Muscle layer of colon (tissue), 2 donors: ENCODE measurements at regions not wholly inside any gene's neighbourhood (a gene's known extent, or its start where the extent isn't known, plus 50 kb on each side); places are given as distances from the start of the nearest gene placed in this dataset.

Source experiments
- H3K27ac ChIP-seq: one replicate; pipeline ENCODE4 v1.7.0; 2013; ENCODE audit warnings: low read depth, mild to moderate bottlenecking, low read length, moderate library complexity
- H3K27me3 ChIP-seq, 2 donors: one replicate each; pipeline ENCODE4 v1.7.0; 2013; ENCODE audit warnings: low read length in 2 of 2, mild to moderate bottlenecking in 2 of 2; ENCODE audit not compliant: insufficient read depth in 2 of 2, control insufficient read depth in 1 of 2
- H3K36me3 ChIP-seq: one replicate; pipeline ENCODE4 v1.7.0; 2013; ENCODE audit warnings: mild to moderate bottlenecking, low read length; ENCODE audit not compliant: insufficient read depth
- H3K4me1 ChIP-seq: one replicate; pipeline ENCODE4 v1.7.0; 2013; ENCODE audit warnings: mild to moderate bottlenecking, low read length; ENCODE audit not compliant: insufficient read depth
- H3K4me3 ChIP-seq, 2 donors: one replicate each; pipeline ENCODE4 v1.7.0; 2013; ENCODE audit warnings: low read length in 2 of 2, low read depth in 1 of 2, mild to moderate bottlenecking in 1 of 2, moderate library complexity in 1 of 2
- H3K9ac ChIP-seq: one replicate; pipeline ENCODE4 v1.7.0; 2013; ENCODE audit warnings: low read length
- H3K9me3 ChIP-seq: one replicate; pipeline ENCODE4 v1.7.0; 2013; ENCODE audit warnings: mild to moderate bottlenecking, low read length
- donor health status: abdominal sarcoma.
- donor health status: Adenocarcinoma of cecum.

- Histone ChIP-seq H3K4me1 (no peaks in the 10 kb centered on the region), H3K4me3 (no peak overlapping the region), H3K9ac (no peak overlapping the region), H3K36me3 (no peaks in the 10 kb centered on the region), H3K9me3 (no peaks in the 10 kb centered on the region), H3K27me3 (no peaks in the 10 kb centered on the region), H3K27ac (no peak overlapping the region)
These were observed 152.8 kb downstream of the TFCP2L1 start for GRCh38 chr2:121132054-121132761.

DNA sequence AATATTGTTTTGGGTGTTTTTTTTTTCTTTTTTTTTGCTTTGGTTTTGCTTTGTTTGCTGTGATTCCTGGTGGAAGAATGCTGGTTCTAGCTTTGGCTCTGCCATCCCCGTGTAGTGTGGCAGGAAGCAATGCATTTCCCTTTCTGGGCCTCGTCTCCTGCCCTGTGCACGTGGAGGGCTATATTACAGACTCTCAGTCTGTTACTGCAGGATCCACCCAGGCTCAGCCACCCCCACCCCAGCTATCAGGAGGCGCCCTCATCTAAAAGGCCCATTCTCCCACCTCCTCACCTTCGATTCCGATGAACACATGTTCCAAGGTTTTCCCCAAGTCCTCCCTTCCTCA lies 152.3 kb downstream of the TFCP2L1 start:
- Histone ChIP-seq H3K4me1 (no peaks in the 10 kb centered on the region), H3K9ac (no peak overlapping the region), H3K4me3 (no peak overlapping the region), H3K9me3 (no peaks in the 10 kb centered on the region), H3K27me3 (no peaks in the 10 kb centered on the region), H3K36me3 (no peaks in the 10 kb centered on the region), H3K27ac (no peak overlapping the region)

DNA sequence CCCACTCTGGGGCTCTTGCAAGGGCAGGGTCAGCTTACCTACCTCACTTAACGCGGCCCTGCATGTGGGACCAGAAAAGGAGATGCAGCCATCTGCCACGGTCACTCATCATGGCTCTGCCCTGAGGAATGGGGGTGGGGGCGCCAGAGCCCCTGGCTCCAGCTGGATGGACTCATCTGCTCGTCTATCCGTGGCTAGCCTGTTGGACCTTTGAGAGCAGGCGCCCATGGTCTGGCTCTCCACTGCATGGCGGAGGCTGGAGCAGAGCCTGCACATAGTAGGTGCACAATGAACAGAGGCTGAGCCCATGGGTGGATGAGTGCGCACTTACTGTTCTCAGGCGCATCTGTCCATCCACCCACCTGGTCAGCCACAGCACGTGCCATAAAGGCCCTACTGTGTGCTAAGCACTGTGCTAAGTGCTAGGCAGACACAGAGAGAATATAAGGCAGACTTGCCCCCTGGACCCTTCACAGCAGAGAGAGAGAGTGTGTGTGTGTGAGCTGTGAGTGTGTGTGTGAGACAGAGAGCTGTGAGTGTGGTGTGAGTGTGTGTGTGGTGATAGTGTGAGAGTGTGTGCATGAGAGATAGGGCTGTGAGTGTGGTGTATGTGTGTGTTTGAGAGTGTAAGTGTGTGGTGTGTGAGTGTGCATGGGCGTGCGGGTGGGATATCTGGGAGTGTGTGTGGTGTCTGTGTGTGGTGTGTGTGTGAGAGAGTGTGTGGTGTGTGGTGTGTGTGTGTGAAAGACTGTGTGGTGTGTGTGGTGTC lies 151.3 kb downstream of the TFCP2L1 start:
- no peak overlapping the region for H3K27ac ChIP-seq
- H3K27me3 ChIP-seq = no peaks in the 10 kb centered on the region
- no peaks in the 10 kb centered on the region for H3K9me3 ChIP-seq
- no peak overlapping the region for H3K4me3 ChIP-seq
- no peaks in the 10 kb centered on the region for H3K36me3 ChIP-seq
- H3K4me1 ChIP-seq = no peaks in the 10 kb centered on the region
- no peak overlapping the region for H3K9ac ChIP-seq

DNA sequence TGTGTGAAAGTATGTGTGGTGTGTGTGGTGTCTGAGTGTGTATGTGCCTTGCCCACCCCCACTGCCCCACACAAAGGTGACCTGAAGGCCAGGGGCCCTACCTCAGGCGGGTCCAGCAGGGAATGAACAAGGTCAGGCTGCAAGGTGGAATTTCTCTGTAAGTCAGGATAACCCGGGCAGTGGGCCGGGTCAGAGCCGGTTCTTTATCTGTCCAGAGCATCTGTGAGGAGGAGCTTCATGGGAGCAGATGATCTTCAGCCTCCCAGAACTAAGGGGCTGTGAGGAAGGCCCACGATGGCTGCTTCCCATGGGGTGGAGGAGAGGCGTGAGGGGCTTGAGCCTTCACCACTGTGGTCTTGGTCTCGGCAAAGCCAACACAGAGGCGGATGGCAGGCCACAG lies 150.3 kb downstream of the TFCP2L1 start:
- H3K9ac ChIP-seq = no peak overlapping the region
- no peaks in the 10 kb centered on the region for H3K4me1 ChIP-seq
- H3K9me3 ChIP-seq = no peaks in the 10 kb centered on the region
- H3K27ac ChIP-seq = no peak overlapping the region
- H3K4me3 ChIP-seq = no peak overlapping the region
- H3K27me3 ChIP-seq = no peaks in the 10 kb centered on the region
- H3K36me3 ChIP-seq = no peaks in the 10 kb centered on the region

- Histone ChIP-seq H3K4me3 (no peak overlapping the region), H3K9ac (no peak overlapping the region), H3K9me3 (no peaks in the 10 kb centered on the region), H3K36me3 (no peaks in the 10 kb centered on the region), H3K27me3 (no peaks in the 10 kb centered on the region), H3K4me1 (no peaks in the 10 kb centered on the region), H3K27ac (no peak overlapping the region)
These were observed 149.7 kb downstream of the TFCP2L1 start for GRCh38 chr2:121135168-121135853.

DNA sequence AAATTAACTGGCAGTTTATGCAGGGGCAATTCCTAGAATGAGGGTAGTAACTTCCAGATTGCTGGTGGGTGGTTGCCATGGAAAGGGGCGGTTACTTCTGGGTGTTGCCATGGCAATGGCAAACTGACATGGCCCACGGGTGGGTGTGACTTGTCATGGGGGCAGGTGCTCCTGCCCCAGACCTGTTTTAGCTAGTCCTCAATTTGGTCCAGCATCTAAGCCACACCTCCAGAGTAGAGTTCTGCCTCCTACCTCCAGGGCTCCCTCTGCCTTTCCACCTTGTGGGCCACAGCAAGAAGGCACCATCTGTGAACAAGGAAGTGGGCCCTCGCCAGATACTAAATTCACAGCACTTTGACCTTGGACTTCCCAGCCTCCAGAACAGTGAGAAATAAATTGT lies 148.7 kb downstream of the TFCP2L1 start:
- no peak overlapping the region for H3K9ac ChIP-seq
- H3K4me3 ChIP-seq = no peak overlapping the region
- H3K36me3 ChIP-seq = no peaks in the 10 kb centered on the region

GRCh38 chr2:121137571-121137970 lies 147.4 kb downstream of the TFCP2L1 start:
- no peak overlapping the region for H3K27ac ChIP-seq
- no peaks in the 10 kb centered on the region for H3K36me3 ChIP-seq
- no peaks in the 10 kb centered on the region for H3K4me1 ChIP-seq
- H3K4me3 ChIP-seq = no peak overlapping the region
- no peaks in the 10 kb centered on the region for H3K27me3 ChIP-seq
- no peaks in the 10 kb centered on the region for H3K9me3 ChIP-seq
- H3K9ac ChIP-seq = no peak overlapping the region

More for the DNA sequence above, 148.7 kb downstream of the TFCP2L1 start:
- Histone ChIP-seq H3K4me1 (no peaks in the 10 kb centered on the region), H3K27ac (no peak overlapping the region), H3K9me3 (no peaks in the 10 kb centered on the region), H3K27me3 (no peaks in the 10 kb centered on the region)

DNA sequence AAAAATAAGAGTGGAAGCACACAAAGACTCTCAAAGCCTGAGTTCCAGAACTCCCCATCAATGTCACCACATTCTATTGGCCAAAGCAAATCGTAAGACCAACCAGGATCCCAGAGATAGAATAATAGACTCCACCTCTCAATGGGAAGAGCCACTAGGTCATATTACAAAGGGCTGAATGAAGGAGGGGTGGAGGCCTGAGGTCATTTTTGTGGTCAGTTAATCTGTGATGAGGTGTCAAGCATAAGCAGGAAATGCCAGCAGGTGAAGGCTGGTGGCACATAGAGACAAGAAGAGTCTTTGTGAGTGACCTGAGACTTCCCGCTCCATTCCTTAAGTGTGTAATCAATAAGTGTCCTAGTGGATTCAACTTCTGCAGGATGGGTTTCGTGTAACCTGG lies 144.3 kb downstream of the TFCP2L1 start:
- H3K9ac ChIP-seq = no peak overlapping the region
- no peaks in the 10 kb centered on the region for H3K36me3 ChIP-seq
- H3K4me1 ChIP-seq = no peaks in the 10 kb centered on the region
- H3K27me3 ChIP-seq = no peaks in the 10 kb centered on the region
- no peaks in the 10 kb centered on the region for H3K9me3 ChIP-seq
- H3K27ac ChIP-seq = no peak overlapping the region
- no peak overlapping the region for H3K4me3 ChIP-seq

DNA sequence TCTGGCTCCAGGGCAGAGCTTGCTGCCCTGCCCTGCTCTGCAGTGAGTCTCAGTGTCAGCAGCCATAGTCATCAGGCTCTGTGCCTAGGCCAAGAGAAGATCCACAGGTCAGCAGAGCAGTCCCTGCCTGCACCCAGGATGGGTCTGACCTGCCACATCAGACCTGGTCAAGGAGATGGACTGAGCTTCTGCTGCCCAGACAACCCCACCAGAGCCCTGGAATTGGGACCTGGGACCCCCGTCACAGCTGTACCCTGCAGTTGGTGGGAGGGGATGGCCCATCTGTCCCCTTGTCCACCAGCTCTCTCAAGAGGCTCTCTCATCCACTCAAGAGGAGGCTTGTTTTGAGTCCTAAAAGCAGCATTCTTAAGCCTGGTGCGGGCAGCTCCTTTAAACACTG lies 142.6 kb downstream of the TFCP2L1 start:
- H3K4me3 ChIP-seq = no peak overlapping the region
- no peaks in the 10 kb centered on the region for H3K27me3 ChIP-seq
- no peaks in the 10 kb centered on the region for H3K4me1 ChIP-seq
- H3K9ac ChIP-seq = no peak overlapping the region
- no peaks in the 10 kb centered on the region for H3K36me3 ChIP-seq
- no peak overlapping the region for H3K27ac ChIP-seq
- no peaks in the 10 kb centered on the region for H3K9me3 ChIP-seq

DNA sequence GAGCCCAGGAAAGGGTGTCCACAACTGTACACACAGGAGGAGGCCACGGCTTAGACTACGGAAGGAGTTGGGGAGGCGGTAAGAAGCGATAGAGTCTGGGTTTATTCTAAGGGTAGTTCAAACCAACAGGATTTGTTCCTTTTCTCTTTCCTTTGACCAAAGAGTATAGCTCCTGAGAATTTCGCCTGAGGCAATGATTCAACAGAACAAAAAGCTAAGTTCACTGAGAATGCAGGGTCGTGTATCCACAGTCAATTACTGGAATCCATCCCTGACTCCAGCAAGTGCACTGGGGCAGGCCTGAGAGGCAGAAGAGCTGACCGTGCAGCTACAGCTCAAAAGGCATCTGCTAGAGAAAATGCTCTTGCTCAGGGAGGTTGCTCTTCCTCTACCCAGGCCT lies 140.9 kb downstream of the TFCP2L1 start:
- Histone ChIP-seq H3K27ac (no peak overlapping the region), H3K9ac (no peak overlapping the region), H3K36me3 (no peaks in the 10 kb centered on the region), H3K27me3 (no peaks in the 10 kb centered on the region), H3K4me1 (no peaks in the 10 kb centered on the region), H3K4me3 (no peak overlapping the region), H3K9me3 (no peaks in the 10 kb centered on the region)

GRCh38 chr2:121146630-121147029 lies 138.4 kb downstream of the TFCP2L1 start:
- Histone ChIP-seq H3K4me1 (no peaks in the 10 kb centered on the region), H3K27me3 (no peaks in the 10 kb centered on the region), H3K36me3 (no peaks in the 10 kb centered on the region), H3K9me3 (no peaks in the 10 kb centered on the region), H3K27ac (no peak overlapping the region), H3K9ac (no peak overlapping the region), H3K4me3 (no peak overlapping the region)
